ENCODE measurements at regions not wholly inside any gene's neighbourhood (a gene's known extent, or its start where the extent isn't known, plus 50 kb on each side); places are given as distances from the start of the nearest gene placed in this dataset.

- TF ChIP-seq E4F1 (IDR thresholded peaks at IDR 0.05; ENCODE audit: borderline replicate concordance, partially characterized antibody) (no peak), SKIL (IDR thresholded peaks at IDR 0.05; ENCODE audit: low read depth, poor library complexity, severe bottlenecking) (no peak), RAD21 (IDR thresholded peaks at IDR 0.05; ENCODE audit: insufficient read depth, low read depth, low read length) (no peak), MLLT1 (IDR thresholded peaks at IDR 0.05) (no peak), EGR1 (IDR thresholded peaks at IDR 0.05; ENCODE audit: borderline replicate concordance in 1 of 2, low read depth in 2 of 2, low read length in 2 of 2) (no peak), CBFB (IDR thresholded peaks at IDR 0.05; ENCODE audit: low read depth) (no peak), EP300 (IDR thresholded peaks at IDR 0.05; ENCODE audit: borderline replicate concordance in 1 of 2, control insufficient read depth in 1 of 2, low read depth in 2 of 2, low read length in 2 of 2) (no peak), NFIC (IDR thresholded peaks at IDR 0.05; ENCODE audit: low read depth, low read length) (no peak), RBBP5 (conservative IDR thresholded peaks at IDR 0.05) (no peak)
Observed at GRCh38 chr1:223455470-223455869, 62.3 kb downstream of the CCDC185 start (continued).
